Thyroid gland (tissue), 4 donors: ENCODE measurements at regions not wholly inside any gene's neighbourhood (a gene's known extent, or its start where the extent isn't known, plus 50 kb on each side); places are given as distances from the start of the nearest gene placed in this dataset.
"Not testable (repeated sequence)": the region's sequence is repeated elsewhere in the genome, so short reads cannot be mapped to it uniquely, and the experiment has no call there.

ENCODE experiments used
- DNase-seq, 2 donors: peaks; one replicate each; pipeline ENCODE4 v3.0.0-alpha.2; 2019
- H3K27ac ChIP-seq, 3 donors: fragments of 200-600 bp; sonication (generic); 1 replicate in 2 of 3; 2 replicates in 1 of 3; pipeline ENCODE4 v1.5.1; 2016 to 2019; ENCODE audit warnings: mild to moderate bottlenecking in 1 of 3, moderate library complexity in 1 of 3
- H3K27me3 ChIP-seq: fragments of 200-600 bp; sonication (generic); one replicate; pipeline ENCODE4 v1.5.1; 2019
- H3K36me3 ChIP-seq, 2 donors: fragments of 200-600 bp; sonication (generic); one replicate each; pipeline ENCODE4 v1.5.1; 2016 to 2019
- H3K4me1 ChIP-seq, 2 donors: fragments of 200-600 bp; sonication (generic); one replicate each; pipeline ENCODE4 v1.5.1; 2017 to 2019
- H3K4me3 ChIP-seq, 3 donors: fragments of 200-600 bp; sonication (generic); replicated peaks in 1 of 3; 1 replicate in 2 of 3; 2 replicates in 1 of 3; pipeline ENCODE4 v1.5.1; 2016; ENCODE audit warnings: mild to moderate bottlenecking in 1 of 3
- H3K9me3 ChIP-seq: fragments of 200-600 bp; sonication (generic); one replicate; pipeline ENCODE4 v1.5.1; 2017
- CTCF ChIP-seq, 6 experiments: fragments of 200-600 bp in 3 of 6; fragments of 450-650 bp in 3 of 6; sonication (generic) in 3 of 6; IDR thresholded peaks; one replicate each; pipeline ENCODE4 v1.5.1; 2016 to 2019; ENCODE audit warnings: antibody characterized with exemption in 6 of 6, mild to moderate bottlenecking in 2 of 6, inconsistent platforms in 1 of 6, moderate library complexity in 1 of 6
- POLR2A ChIP-seq, 2 donors: fragments of 450-650 bp; IDR thresholded peaks; one replicate each; pipeline ENCODE4 v1.6.1; 2017; ENCODE audit warnings: antibody characterized with exemption in 2 of 2, mild to moderate bottlenecking in 2 of 2, moderate library complexity in 1 of 2
- WGBS, 2 donors: methylation state at CpG; one replicate each; pipeline ENCODE4 v1.1.5; 2017; 5-methylcytosine and 5-hydroxymethylcytosine counted together
- intact Hi-C: fragments of 100-400 bp; cut with DNase I; formaldehyde crosslinking; loops from one replicate; pipeline ENCODE4 v1.15.1; 2023

DNA sequence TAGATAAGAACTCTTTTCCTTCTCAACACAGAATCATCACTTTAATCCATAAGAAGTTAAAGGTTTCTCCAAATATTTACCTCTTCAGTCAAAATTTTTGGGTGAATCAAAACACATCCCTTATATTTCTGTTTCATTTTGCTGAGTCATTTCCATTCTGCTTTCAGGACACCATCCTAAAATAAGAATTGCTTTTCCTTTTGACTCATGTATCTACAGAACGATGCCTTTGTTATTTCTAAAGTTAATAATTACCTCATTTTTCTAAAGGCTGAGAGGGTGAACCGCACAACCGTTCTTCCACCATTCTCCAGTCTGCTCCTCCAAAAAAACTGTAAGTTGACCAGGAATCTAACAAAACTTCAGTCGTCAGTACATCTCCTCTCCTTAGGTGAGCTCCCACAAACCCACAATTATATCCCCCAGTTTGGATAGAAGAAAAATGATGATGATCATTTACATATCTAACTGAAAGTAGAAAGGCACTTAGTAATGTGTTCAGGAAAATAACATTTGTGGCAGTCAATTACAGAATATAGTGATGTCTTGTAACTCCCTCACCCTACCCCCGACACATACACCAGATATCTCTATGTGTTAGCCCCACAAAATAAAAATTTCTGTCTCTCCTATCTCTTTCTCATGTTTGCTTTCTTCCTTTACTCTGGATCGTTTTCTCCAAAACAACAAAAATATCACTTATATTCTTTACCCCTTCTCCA lies 162.5 kb downstream of the RAD51AP2 start:
- WGBS, 2 donors = 77 to 78% methylated on average over 6 of the region's 6 CpGs
- no peak overlapping the region for H3K27ac ChIP-seq

GRCh38 chr2:17353263-17353662 lies 165.0 kb downstream of the RAD51AP2 start:
- intact Hi-C loops = no loop called here
- no peaks in the 10 kb centered on the region for H3K27me3 ChIP-seq
- no peak overlapping the region for H3K27ac ChIP-seq
- H3K9me3 ChIP-seq = no peaks in the 10 kb centered on the region
- H3K4me3 ChIP-seq = no peak overlapping the region
- no peak for DNase-seq
- H3K4me1 ChIP-seq = no peaks in the 10 kb centered on the region
- no peaks in the 10 kb centered on the region for H3K36me3 ChIP-seq
- TF ChIP-seq POLR2A (IDR thresholded peaks at IDR 0.05) = no peak
- TF ChIP-seq CTCF (IDR thresholded peaks at IDR 0.05) = no peak

More for the DNA sequence above, 162.5 kb downstream of the RAD51AP2 start:
- H3K9me3 ChIP-seq = no peaks in the 10 kb centered on the region
- no peak overlapping the region for H3K4me3 ChIP-seq
- no peak for TF ChIP-seq POLR2A (IDR thresholded peaks at IDR 0.05)
- no peak for TF ChIP-seq CTCF (IDR thresholded peaks at IDR 0.05)
- intact Hi-C loops = no loop called here
- DNase-seq = no peak
- no peaks in the 10 kb centered on the region for H3K27me3 ChIP-seq
- H3K4me1 ChIP-seq = no peaks in the 10 kb centered on the region
- H3K36me3 ChIP-seq = no peaks in the 10 kb centered on the region

DNA sequence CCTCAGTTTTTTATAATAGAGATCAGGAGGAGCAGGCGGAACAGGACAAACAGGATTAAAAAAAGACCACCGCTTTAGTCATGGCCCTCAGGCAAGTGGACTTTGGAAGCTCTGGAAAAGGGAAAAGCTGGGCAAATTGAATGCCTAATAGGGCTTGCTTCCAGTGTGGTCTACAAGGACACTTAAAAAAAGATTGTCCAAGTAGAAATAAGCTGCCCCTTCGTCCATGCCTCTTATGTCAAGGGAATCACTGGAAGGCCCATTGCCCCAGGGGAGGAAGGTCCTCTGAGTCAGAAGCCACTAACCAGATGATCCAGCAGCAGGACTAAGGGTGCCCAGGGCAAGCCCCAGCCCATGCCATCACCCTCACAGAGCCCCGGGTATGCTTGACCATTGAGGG lies 175.5 kb downstream of the RAD51AP2 start:
- H3K36me3 ChIP-seq, H3K9me3 ChIP-seq, DNase-seq, H3K27me3 ChIP-seq, H3K4me3 ChIP-seq, intact Hi-C loops, H3K27ac ChIP-seq, H3K4me1 ChIP-seq: not testable (repeated sequence)
- WGBS, 2 donors = 74 to 86% methylated on average over 4 of the region's 4 CpGs

GRCh38 chr2:17337507-17337906 lies 180.7 kb downstream of the RAD51AP2 start:
- Histone ChIP-seq H3K9me3 (no peaks in the 10 kb centered on the region), H3K4me1 (no peaks in the 10 kb centered on the region), H3K4me3 (no peak overlapping the region), H3K27me3 (no peaks in the 10 kb centered on the region), H3K36me3 (no peaks in the 10 kb centered on the region), H3K27ac (no peak overlapping the region)
- TF ChIP-seq POLR2A (IDR thresholded peaks at IDR 0.05) = no peak
- no peak for TF ChIP-seq CTCF (IDR thresholded peaks at IDR 0.05)
- DNase-seq = no peak
- intact Hi-C loops = no loop called here
- WGBS, 2 donors = 78 to 84% methylated on average over 3 of the region's 3 CpGs

- 78 to 84% methylated on average over 2 of the region's 2 CpGs for whole genome bisulfite sequencing, 2 donors
- Histone ChIP-seq H3K4me3 (no peak overlapping the region), H3K4me1 (no peaks in the 10 kb centered on the region), H3K27ac (no peak overlapping the region), H3K9me3 (no peaks in the 10 kb centered on the region), H3K27me3 (no peaks in the 10 kb centered on the region), H3K36me3 (no peaks in the 10 kb centered on the region)
- TF ChIP-seq CTCF (IDR thresholded peaks at IDR 0.05) (no peak), POLR2A (IDR thresholded peaks at IDR 0.05) (no peak)
- intact Hi-C loops = no loop called here
- DNase-seq = no peak
Observed at GRCh38 chr2:17336458-17336857, 181.8 kb downstream of the RAD51AP2 start.

DNA sequence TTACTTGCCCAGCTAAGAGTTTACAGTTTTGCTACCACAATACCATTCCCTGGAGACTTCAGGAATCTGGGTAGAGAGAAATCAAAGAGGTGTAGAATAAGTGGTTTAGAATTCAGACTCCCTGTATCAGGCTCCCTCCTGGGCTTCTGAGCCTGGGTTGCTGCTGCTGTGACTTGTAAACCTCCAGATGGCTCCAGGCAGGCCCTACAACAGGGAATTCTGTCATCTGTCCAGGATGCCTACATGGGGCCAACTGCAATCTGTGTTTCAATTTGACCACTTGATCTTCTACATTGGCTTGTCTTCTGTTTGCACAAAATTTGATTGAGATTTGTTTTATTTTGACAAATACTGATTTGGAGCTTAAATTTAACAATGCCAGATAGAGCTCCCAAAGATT lies 183.9 kb downstream of the RAD51AP2 start:
- Histone ChIP-seq H3K4me1 (no peaks in the 10 kb centered on the region), H3K27me3 (no peaks in the 10 kb centered on the region), H3K36me3 (no peaks in the 10 kb centered on the region), H3K9me3 (no peaks in the 10 kb centered on the region), H3K4me3 (no peak overlapping the region), H3K27ac (no peak overlapping the region)
- intact Hi-C loops = no loop called here
- no peak for TF ChIP-seq CTCF (IDR thresholded peaks at IDR 0.05)
- TF ChIP-seq POLR2A (IDR thresholded peaks at IDR 0.05) = no peak
- no peak for DNase-seq
